H1 (cell line): ENCODE measurements at regions not wholly inside any gene's neighbourhood (a gene's known extent, or its start where the extent isn't known, plus 50 kb on each side); places are given as distances from the start of the nearest gene placed in this dataset.

Source experiments
- HDAC2 ChIP-seq, 2 experiments: fragments of 300-600 bp in 1 of 2; sonication (generic) in 1 of 2; IDR thresholded peaks; 2 replicates each; pipeline ENCODE4 v1.6.1; 2011 to 2012; ENCODE audit warnings: low read depth in 2 of 2, low read length in 2 of 2, mild to moderate bottlenecking in 2 of 2, moderate library complexity in 2 of 2, borderline replicate concordance in 1 of 2, inconsistent platforms in 1 of 2
- NANOG ChIP-seq: IDR thresholded peaks from 2 replicates; pipeline ENCODE4 v1.6.1; 2011; ENCODE audit warnings: low read length, low read depth, mild to moderate bottlenecking, inconsistent platforms; ENCODE audit not compliant: insufficient read depth, poor library complexity, severe bottlenecking
- PHF8 ChIP-seq: fragments of 200-600 bp; sonication (generic); conservative IDR thresholded peaks from 2 replicates; pipeline ENCODE4 v1.7.1; 2012; ENCODE audit warnings: low read depth, mild to moderate bottlenecking, inconsistent platforms, low read length, moderate library complexity
- POLR2AphosphoS5 ChIP-seq: IDR thresholded peaks from 2 replicates; pipeline ENCODE4 v1.6.1; 2011; ENCODE audit warnings: low read depth, low read length

- TF ChIP-seq HDAC2 (IDR thresholded peaks at IDR 0.05; ENCODE audit: borderline replicate concordance in 1 of 2, low read depth in 2 of 2, low read length in 2 of 2) (no peak), POLR2AphosphoS5 (no peak), NANOG (no peak), PHF8 (no peak)
Measured at GRCh38 chr1:58038574-58038973, 508.0 kb downstream of the OMA1 start (continued).
